Activated CD8-positive, alpha-beta T cell treated with anti-CD3 and anti-CD28 coated beads, Interleukin-2, amount 10 ng/mL, durations not matched to agents 7 days and 5 days (primary cell): ENCODE measurements at regions not wholly inside any gene's neighbourhood (a gene's known extent, or its start where the extent isn't known, plus 50 kb on each side); places are given as distances from the start of the nearest gene placed in this dataset.

Experiments used
- ATAC-seq: fragments of 150-1000 bp; cut with Tn5 transposase; one replicate; pipeline ENCODE4 v1.10.0; 2021; ENCODE audit warnings: moderate library complexity
- CTCF ChIA-PET: fragments of 350-600 bp; sonication (Branson Sonifier 250); formaldehyde crosslinking; loops from one replicate; lab custom pipeline; 2021; ENCODE audit warnings: antibody characterized with exemption; lab: Charles Lee
- POLR2A ChIA-PET: fragments of 350-600 bp; sonication (Branson Sonifier 250); formaldehyde crosslinking; loops from one replicate; lab custom pipeline; 2021; ENCODE audit warnings: antibody characterized with exemption; lab: Charles Lee
- DNase-seq: peaks from one replicate; pipeline ENCODE4 v3.0.0-alpha.2; 2020
- H3K27ac Mint-ChIP-seq: one replicate; pipeline ENCODE4 v1.8.0; 2021; ENCODE audit warnings: mild to moderate bottlenecking, mixed read lengths
- H3K27me3 Mint-ChIP-seq: one replicate; pipeline ENCODE4 v1.8.0; 2021; ENCODE audit warnings: low read depth, mixed read lengths
- H3K36me3 Mint-ChIP-seq: one replicate; pipeline ENCODE4 v1.8.0; 2021; ENCODE audit warnings: low read depth, mixed read lengths
- H3K4me1 Mint-ChIP-seq: one replicate; pipeline ENCODE4 v1.8.0; 2021; ENCODE audit warnings: low read depth, mixed read lengths
- H3K4me3 Mint-ChIP-seq: one replicate; pipeline ENCODE4 v1.8.0; 2021; ENCODE audit warnings: mild to moderate bottlenecking, mixed read lengths
- H3K9me3 Mint-ChIP-seq: one replicate; pipeline ENCODE4 v1.8.0; 2022; ENCODE audit warnings: mixed read lengths; ENCODE audit not compliant: insufficient read depth

- ATAC-seq (peak; percentile 6), DNase-seq (peak; percentile 41)
- Mint-ChIP-seq H3K27ac (no peak overlapping the region), H3K4me3 (no peak overlapping the region), H3K4me1 (peaks cover 83% of the 10 kb centered on the region), H3K27me3 (no peaks in the 10 kb centered on the region), H3K36me3 (no peaks in the 10 kb centered on the region), H3K9me3 (no peaks in the 10 kb centered on the region)
- POLR2A ChIA-PET = interaction anchor here (0.9 to 1.0 kb wide), 2 partner anchors 12 to 156 kb away, joined by 3 read pairs; no protein-coding TSS in a partner anchor
- CTCF ChIA-PET = no interaction called here
Measured at GRCh38 chrX:39857780-39858179, 240.0 kb downstream of the BCOR start.

- ChIA-PET CTCF (interaction anchor here (0.9 to 1.7 kb wide), 2 partner anchors 10 kb away, joined by 3 to 5 read pairs; no protein-coding TSS in a partner anchor), POLR2A (interaction anchor here (0.6 to 2.1 kb wide), 12 partner anchors 10 to 309 kb away, joined by 3 to 11 read pairs (median 3); no protein-coding TSS in a partner anchor)
- DNase-seq = peak; percentile 86
- no peaks in the 10 kb centered on the region for H3K27me3 Mint-ChIP-seq
- no peaks in the 10 kb centered on the region for H3K9me3 Mint-ChIP-seq
- no peaks in the 10 kb centered on the region for H3K36me3 Mint-ChIP-seq
- peak overlapping the region; percentile 3 for H3K4me3 Mint-ChIP-seq
- H3K27ac Mint-ChIP-seq = peak overlapping the region; percentile 88
- ATAC-seq = peak; percentile 74
- H3K4me1 Mint-ChIP-seq = peaks cover 64% of the 10 kb centered on the region
Measured at GRCh38 chrX:39859991-39860861, 237.5 kb downstream of the BCOR start.

GRCh38 chrX:39862963-39863362 is 234.8 kb downstream of the BCOR start:
- Mint-ChIP-seq H3K27ac (no peak overlapping the region), H3K9me3 (no peaks in the 10 kb centered on the region), H3K36me3 (no peaks in the 10 kb centered on the region), H3K27me3 (no peaks in the 10 kb centered on the region), H3K4me3 (no peak overlapping the region), H3K4me1 (peaks cover 42% of the 10 kb centered on the region)
- no peak for DNase-seq
- ATAC-seq = no peak
- ChIA-PET CTCF (no interaction called here), POLR2A (interaction anchor here (1.3 kb wide), 1 partner anchor 11 kb away, joined by 3 read pairs; no protein-coding TSS in a partner anchor)

- H3K27me3 Mint-ChIP-seq = no peaks in the 10 kb centered on the region
- DNase-seq (no peak), ATAC-seq (no peak)
- H3K36me3 Mint-ChIP-seq = no peaks in the 10 kb centered on the region
- no peak overlapping the region for H3K4me3 Mint-ChIP-seq
- H3K9me3 Mint-ChIP-seq = no peaks in the 10 kb centered on the region
- H3K4me1 Mint-ChIP-seq = peaks cover 42% of the 10 kb centered on the region
- ChIA-PET POLR2A (no interaction called here), CTCF (no interaction called here)
- no peak overlapping the region for H3K27ac Mint-ChIP-seq
Measured at GRCh38 chrX:39866229-39866628, 231.5 kb downstream of the BCOR start.

- Mint-ChIP-seq H3K36me3 (no peaks in the 10 kb centered on the region), H3K27ac (peak overlapping the region; percentile 84), H3K4me1 (peaks cover 52% of the 10 kb centered on the region), H3K9me3 (no peaks in the 10 kb centered on the region), H3K4me3 (peak overlapping the region; percentile 46), H3K27me3 (no peaks in the 10 kb centered on the region)
- DNase-seq (peak; percentile 84), ATAC-seq (peak; percentile 84)
- CTCF ChIA-PET = interaction anchor here (1.5 kb wide), 1 partner anchor 10 kb away, joined by 5 read pairs; no protein-coding TSS in a partner anchor
- POLR2A ChIA-PET = interaction anchor here (0.6 to 4.4 kb wide), 5 partner anchors 10 to 98 kb away, joined by 3 to 30 read pairs (median 3); no protein-coding TSS in a partner anchor
Measured at GRCh38 chrX:39869846-39870601, 227.7 kb downstream of the BCOR start.

GRCh38 chrX:39871648-39872047 is 226.1 kb downstream of the BCOR start:
- H3K36me3 Mint-ChIP-seq = no peaks in the 10 kb centered on the region
- H3K9me3 Mint-ChIP-seq = no peaks in the 10 kb centered on the region
- peaks cover 53% of the 10 kb centered on the region for H3K4me1 Mint-ChIP-seq
- CTCF ChIA-PET = no interaction called here
- DNase-seq (no peak), ATAC-seq (no peak)
- POLR2A ChIA-PET = interaction anchor here (2.6 kb wide), 1 partner anchor 12 kb away, joined by 11 read pairs; no protein-coding TSS in a partner anchor
- no peaks in the 10 kb centered on the region for H3K27me3 Mint-ChIP-seq
- H3K4me3 Mint-ChIP-seq = no peak overlapping the region
- no peak overlapping the region for H3K27ac Mint-ChIP-seq

GRCh38 chrX:39873117-39873516 is 224.6 kb downstream of the BCOR start:
- Mint-ChIP-seq H3K27ac (no peak overlapping the region), H3K36me3 (no peaks in the 10 kb centered on the region), H3K4me3 (no peak overlapping the region), H3K4me1 (peaks cover 53% of the 10 kb centered on the region), H3K9me3 (no peaks in the 10 kb centered on the region), H3K27me3 (peaks cover 3% of the 10 kb centered on the region)
- ATAC-seq (no peak), DNase-seq (no peak)
- CTCF ChIA-PET = interaction anchor here (0.7 kb wide), 1 partner anchor 22 kb away, joined by 3 read pairs; no protein-coding TSS in a partner anchor
- POLR2A ChIA-PET = interaction anchor here (1.8 kb wide), 1 partner anchor 18 kb away, joined by 12 read pairs; no protein-coding TSS in a partner anchor

- ChIA-PET POLR2A (interaction anchor here (0.8 to 1.8 kb wide), 4 partner anchors 12 to 56 kb away, joined by 3 to 12 read pairs (median 3); no protein-coding TSS in a partner anchor), CTCF (interaction anchor here (1.6 kb wide), 1 partner anchor 20 kb away, joined by 8 read pairs; no protein-coding TSS in a partner anchor)
- no peak overlapping the region for H3K4me3 Mint-ChIP-seq
- peak overlapping the region; percentile 46 for H3K27ac Mint-ChIP-seq
- ATAC-seq (peak; percentile 64), DNase-seq (peak; percentile 68)
- peaks cover 43% of the 10 kb centered on the region for H3K4me1 Mint-ChIP-seq
- H3K36me3 Mint-ChIP-seq = no peaks in the 10 kb centered on the region
- no peaks in the 10 kb centered on the region for H3K9me3 Mint-ChIP-seq
- H3K27me3 Mint-ChIP-seq = peaks cover 7% of the 10 kb centered on the region
Measured at GRCh38 chrX:39874202-39874816, 223.4 kb downstream of the BCOR start.

- no peak for ATAC-seq
- H3K27me3 Mint-ChIP-seq = peaks cover 7% of the 10 kb centered on the region
- H3K4me3 Mint-ChIP-seq = no peak overlapping the region
- no peak overlapping the region for H3K27ac Mint-ChIP-seq
- CTCF ChIA-PET = no interaction called here
- no peak for DNase-seq
- H3K36me3 Mint-ChIP-seq = no peaks in the 10 kb centered on the region
- POLR2A ChIA-PET = interaction anchor here (0.8 kb wide), 1 partner anchor 15 kb away, joined by 3 read pairs; no protein-coding TSS in a partner anchor
- H3K9me3 Mint-ChIP-seq = no peaks in the 10 kb centered on the region
- H3K4me1 Mint-ChIP-seq = peaks cover 29% of the 10 kb centered on the region
Measured at GRCh38 chrX:39875834-39876628, 221.7 kb downstream of the BCOR start.

- ChIA-PET POLR2A (no interaction called here), CTCF (no interaction called here)
- ATAC-seq = no peak
Measured at GRCh38 chrX:39877905-39878304, 219.9 kb downstream of the BCOR start.

More at GRCh38 chrX:39877905-39878304, 219.9 kb downstream of the BCOR start:
- Mint-ChIP-seq H3K9me3 (no peaks in the 10 kb centered on the region), H3K27me3 (peaks cover 7% of the 10 kb centered on the region), H3K4me3 (no peak overlapping the region), H3K27ac (no peak overlapping the region), H3K4me1 (peaks cover 16% of the 10 kb centered on the region), H3K36me3 (no peaks in the 10 kb centered on the region)
- DNase-seq = no peak
